GM04504 (cell line): ENCODE measurements at regions not wholly inside any gene's neighbourhood (a gene's known extent, or its start where the extent isn't known, plus 50 kb on each side); places are given as distances from the start of the nearest gene placed in this dataset.
"Not testable (repeated sequence)": the region's sequence is repeated elsewhere in the genome, so short reads cannot be mapped to it uniquely, and the experiment has no call there.

ENCODE experiments used
- DNase-seq: peaks from one replicate; pipeline ENCODE4 v3.0.0-alpha.2; 2012; ENCODE audit warnings: low read depth

- peak; percentile 93 for DNase-seq
Observed at GRCh38 chr9:115400796-115401195, 282.8 kb upstream of the TNC start.

DNA sequence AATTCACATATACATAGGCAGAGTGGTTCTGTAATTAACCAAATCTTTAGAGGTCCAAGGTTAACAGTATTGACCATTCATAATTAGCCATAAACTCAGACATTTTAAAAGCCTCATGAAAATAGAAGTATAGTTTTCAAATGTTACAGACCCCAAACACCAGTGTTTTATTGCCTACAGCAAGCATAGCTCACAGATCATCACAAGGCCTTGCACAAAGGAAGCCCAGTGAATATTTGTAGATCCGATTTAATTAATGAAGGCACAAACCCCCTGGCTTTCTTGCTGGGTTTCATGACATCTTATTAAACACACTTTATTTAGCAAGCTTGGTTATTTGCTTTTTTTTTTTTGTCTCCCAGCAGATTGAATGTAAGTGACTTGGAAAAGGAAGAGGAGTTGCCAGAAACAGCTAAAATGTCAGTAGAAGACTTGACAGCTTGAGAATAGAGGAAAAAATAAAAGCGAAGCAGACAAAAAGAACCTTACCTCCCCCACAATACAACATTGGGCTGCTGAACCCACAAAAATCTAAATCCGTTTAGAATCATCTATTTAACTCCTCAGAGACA, 283.9 kb upstream of the TNC start:
- DNase-seq: no peak

GRCh38 chr9:115403753-115404152, 285.8 kb upstream of the TNC start:
- no peak for DNase-seq

GRCh38 chr9:115404311-115404710, 286.4 kb upstream of the TNC start:
- DNase-seq: no peak

GRCh38 chr9:115411516-115411915, 293.6 kb upstream of the TNC start:
- peak; percentile 29 for DNase-seq

DNA sequence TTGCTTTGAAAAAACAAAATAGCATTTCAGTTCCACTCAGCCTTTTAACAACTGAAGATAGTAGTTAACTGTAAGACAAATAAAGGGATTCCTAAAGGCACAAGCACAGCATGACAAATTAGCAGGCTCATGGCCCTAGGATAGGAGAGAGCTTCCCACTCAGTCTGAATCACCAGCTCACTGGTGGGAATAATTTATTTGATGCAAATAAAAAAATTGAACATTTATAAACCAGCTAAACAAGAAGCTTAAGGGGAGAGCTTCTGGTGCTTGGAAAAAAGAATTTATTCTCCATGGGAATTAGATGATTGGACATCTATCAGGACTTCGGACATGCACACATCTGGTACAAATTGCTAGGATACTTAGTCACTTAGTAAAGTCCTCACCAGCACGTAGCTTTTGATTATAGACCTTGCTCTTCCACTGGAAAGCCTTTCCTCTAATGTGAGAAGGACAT, 294.1 kb upstream of the TNC start:
- DNase-seq: peak; percentile 83

DNA sequence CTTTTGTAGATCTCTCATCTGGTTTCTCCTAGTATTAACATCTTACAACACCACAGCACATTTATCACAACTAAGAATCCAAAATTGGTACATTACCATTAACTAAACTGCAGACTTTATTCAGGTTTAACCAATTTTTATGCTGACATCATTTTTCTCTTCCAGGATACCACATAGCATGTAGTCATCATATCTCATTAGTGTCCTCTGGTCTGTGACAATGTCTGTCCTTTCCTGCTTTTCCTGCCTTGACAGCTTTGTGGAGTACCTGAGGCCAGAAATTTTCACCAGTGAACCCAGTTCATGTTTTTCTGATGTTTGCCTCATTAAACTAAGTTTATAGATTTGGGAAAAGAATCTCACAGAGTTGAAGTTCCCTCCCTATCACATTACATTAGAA, 294.7 kb upstream of the TNC start:
- no peak for DNase-seq

- no peak for DNase-seq
Observed at GRCh38 chr9:115413304-115413703, 295.3 kb upstream of the TNC start.

- DNase-seq: no peak
Observed at GRCh38 chr9:115413766-115414382, 295.9 kb upstream of the TNC start.

DNA sequence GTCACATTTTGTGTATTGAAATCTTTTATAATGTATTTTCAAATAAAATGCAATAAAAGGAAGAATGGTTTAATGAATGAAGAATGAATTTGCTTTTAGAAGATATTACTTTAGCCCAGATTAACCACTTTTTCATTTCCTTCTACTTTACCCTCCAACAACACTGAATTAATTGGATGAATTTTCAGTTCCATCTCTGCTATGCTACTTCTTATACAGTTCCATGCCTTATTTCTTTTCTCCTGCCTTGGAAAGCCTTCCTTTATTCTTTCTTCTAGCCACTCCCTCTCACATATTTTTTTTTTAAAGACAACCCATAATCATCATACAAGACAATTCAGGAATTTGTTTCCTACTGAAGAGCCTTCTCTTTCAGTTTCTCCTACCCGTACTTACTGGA, 296.6 kb upstream of the TNC start:
- no peak for DNase-seq

DNA sequence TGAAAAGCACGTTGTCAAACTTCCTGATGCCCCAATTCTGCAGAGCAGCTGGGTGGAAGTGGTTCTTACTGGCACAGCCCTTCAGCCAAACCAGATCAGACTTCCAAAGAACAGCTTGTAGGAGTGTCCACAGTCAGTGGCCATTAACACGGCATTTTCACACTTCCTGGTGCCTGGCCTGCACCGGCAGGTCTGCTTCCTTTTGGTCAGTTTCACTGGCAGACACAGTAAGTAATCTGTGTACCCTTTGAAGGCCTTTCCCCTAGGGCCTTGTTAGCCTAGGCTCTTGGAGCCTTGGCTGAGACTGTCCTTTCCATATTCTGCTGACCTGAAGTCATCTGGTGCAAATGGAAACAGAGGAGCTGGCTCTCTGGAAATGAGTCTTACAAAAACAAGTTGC, 297.5 kb upstream of the TNC start:
- DNase-seq: no peak

DNA sequence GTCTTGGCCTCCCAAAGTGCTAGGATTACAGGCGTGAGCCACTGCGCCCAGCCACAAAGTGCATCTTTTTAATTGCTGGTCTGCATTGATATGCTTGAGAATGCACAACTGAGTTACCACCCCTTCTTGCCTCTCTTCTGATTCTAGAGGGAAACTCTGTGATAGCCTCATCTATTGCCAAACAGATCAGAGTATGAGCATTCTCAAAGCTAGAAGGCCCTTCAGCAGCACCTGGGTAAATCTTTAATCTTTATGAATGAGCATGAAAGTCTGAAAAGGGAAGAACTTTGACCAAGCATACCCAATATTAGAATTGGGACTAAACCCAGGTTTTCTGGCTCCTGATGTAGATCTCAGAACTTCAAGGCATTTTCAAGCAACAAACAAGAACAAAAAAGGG, 298.3 kb upstream of the TNC start:
- no peak for DNase-seq

DNA sequence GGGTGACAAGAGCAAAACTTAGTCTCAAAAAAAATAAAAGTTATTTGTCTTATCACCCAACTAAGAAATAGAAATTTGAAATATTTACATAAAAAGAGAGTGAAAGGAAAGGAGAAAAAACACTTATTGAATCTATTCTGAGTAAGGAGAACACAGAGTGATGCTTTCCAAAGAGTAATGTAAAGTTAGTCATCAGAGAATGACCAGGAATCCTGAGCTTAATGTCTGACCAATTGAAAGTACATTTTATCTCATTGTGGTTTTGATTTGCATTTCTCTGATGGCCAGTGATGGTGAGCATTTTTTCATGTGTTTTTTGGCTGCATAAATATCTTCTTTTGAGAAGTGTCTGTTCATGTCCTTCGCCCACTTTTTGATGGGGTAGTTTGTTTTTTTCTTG, 300.2 kb upstream of the TNC start:
- not testable (repeated sequence) for DNase-seq

GRCh38 chr9:115422932-115423440, 305.0 kb upstream of the TNC start:
- DNase-seq: no peak

DNA sequence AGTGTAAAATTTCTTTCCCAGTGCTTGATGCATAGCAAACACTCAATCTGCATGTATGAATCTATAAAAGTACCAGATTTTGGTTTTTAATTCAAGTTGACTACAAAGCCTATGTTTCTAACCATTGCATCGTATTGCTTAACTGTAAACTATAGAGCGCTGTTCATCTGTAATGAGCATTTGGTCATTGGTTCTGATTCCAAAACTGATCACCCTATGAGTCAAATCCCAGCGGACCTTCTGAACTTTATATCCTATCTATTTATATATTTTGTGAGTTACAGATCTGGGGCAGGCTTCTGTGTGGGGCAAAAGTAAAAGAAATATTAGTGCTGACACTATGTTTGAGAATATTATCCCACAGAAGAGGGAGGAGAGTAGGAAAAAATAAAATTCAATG, 305.7 kb upstream of the TNC start:
- DNase-seq: no peak

- DNase-seq: no peak
Observed at GRCh38 chr9:115425601-115426000, 307.6 kb upstream of the TNC start.

DNA sequence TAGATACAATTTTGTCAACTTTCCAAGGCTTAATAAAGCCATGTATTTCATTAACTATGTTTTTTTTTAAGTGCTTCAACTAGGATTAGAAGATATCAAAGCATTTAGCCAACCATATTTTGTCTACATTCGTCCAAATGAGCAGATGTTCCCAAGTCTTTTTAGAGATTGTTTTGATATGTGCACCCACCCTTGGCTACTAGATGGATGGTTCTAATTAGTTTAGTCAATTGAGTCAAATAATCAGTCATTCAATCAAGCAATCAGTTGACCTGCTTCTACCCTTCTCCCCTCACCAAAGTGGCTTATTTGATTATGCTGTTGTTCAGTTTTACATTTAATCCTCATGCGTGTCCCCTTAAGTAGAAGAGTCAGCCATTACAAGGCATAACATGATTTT, 319.5 kb upstream of the TNC start:
- DNase-seq: no peak

GRCh38 chr9:115439641-115440040, 321.7 kb upstream of the TNC start:
- no peak for DNase-seq

DNA sequence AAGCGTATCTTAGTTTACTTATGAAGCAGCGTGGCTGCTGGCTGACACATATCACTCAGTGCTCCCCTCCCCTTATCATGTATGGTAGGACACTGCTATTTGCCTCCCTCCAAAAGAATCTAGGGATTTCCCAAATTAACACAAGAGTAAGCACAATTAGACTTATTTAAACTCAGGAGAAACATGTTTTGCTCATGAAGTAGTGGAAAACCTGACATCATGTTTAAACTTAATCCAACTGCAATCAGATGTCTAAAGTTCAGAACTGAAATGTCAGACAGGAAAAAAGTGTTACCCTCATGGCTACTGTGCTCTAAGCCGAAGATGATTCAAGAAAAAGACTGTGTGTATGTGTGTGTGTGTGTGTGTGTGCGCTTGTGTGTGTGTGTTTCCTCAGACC, 324.1 kb upstream of the TNC start:
- no peak for DNase-seq

DNA sequence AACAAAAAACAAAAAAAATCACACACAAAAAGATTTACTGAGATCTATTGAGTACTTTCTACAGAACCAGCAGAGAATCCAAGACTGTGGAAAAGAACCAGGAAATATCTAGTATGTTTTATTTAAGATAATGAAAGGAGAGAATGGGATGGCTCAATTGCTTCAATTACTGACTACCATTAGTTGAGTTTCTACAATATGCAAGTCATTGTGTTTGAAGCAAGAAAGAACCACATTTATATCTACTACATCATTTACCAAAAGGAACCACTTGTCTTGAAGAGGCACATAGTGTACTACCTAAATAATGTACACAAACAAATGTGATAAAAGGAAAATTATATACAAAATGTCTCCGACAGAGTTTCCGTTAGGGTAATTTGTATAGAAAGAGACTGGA, 325.9 kb upstream of the TNC start:
- no peak for DNase-seq

- no peak for DNase-seq
Observed at GRCh38 chr9:115444959-115445358, 327.0 kb upstream of the TNC start.

DNA sequence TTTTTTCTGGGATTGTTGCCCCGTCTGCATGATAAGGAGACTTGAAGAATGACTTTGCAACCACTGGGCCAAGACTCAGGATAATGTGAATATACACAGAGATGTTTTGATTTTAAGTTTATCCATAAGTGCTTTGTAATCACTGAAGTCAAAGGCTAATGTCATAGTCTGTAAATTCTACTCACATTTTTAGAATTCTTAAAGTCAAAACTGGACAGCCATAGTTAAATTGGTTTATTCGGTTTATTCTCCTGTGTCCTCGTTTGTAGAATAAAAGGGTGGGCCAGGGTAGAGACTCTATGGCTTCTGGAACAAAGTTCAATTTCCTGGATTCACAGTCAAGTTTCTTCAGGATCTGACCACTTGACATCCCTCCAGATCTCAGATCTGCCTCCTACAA, 327.7 kb upstream of the TNC start:
- DNase-seq: no peak

DNA sequence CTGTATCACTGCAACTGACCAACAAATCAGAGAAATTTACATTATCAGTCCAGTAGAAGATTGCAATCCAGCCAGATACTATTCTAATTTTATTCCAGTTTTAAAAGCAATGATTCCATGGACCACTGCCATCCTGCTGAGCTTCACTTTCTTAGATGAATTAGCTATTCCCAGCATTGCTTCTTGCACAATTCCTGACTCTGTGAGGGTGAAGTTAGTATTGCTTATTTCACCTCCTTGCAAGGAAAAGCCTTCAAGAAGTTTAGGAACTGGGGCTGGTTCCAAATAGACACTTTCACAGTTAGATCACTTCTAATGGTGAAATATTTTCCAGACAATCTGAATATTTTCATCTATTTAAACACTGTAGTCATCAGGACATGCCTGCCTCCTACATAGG, 338.6 kb upstream of the TNC start:
- peak; percentile 32 for DNase-seq

DNA sequence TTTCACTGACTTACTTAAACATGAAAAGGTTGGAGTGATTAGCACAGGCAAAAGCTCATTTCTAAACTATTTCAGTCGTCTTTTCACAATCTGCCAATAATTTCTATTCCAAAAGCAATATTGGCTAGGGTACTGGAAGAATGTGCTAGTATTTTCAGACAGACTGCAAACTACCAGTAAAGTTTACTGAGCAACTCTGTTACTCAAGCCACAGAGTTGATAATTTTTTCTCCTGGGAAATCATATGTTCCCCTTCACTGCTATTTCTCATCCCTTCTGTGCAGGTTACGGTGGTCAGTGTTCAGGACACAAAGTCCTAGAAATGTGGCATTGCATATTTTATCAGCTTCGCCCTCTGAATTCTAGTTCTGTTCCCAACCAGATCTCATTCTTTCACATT, 343.3 kb upstream of the TNC start:
- no peak for DNase-seq
